Fibroblast of villous mesenchyme (primary cell): ENCODE measurements at regions not wholly inside any gene's neighbourhood (a gene's known extent, or its start where the extent isn't known, plus 50 kb on each side); places are given as distances from the start of the nearest gene placed in this dataset.

Experiments used
- DNase-seq: peaks from one replicate; pipeline ENCODE4 v3.0.0-alpha.2; 2010; ENCODE audit warnings: low read depth
- H3K4me3 ChIP-seq: 2 replicates; pipeline ENCODE4 v1.5.1; 2011; ENCODE audit warnings: low read depth, mild to moderate bottlenecking, low read length
- TF ChIP-seq, protein P1 (sequence below): IDR thresholded peaks from 2 replicates; pipeline ENCODE4 v1.5.1; 2012; ENCODE audit warnings: low read depth, mild to moderate bottlenecking, low read length; ENCODE audit not compliant: insufficient read depth

DNA sequence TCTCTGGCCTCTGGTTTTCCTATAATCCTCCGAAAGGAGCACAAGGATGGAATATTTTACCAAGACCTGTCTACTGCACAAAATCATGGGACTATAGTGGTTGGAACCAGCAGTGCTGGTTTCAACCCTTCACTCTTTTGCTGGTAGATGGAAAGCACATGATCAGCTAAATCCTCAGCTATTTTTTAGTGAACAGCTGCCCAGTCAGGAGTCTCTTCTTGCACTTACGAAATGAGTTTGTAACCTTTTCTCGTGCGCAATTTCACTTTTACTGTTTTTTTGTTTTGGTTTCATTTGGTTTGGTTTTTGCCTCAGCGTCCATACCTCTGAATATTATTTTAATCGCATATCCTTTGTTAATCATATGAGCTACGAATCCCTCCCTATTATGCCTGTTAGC, 418.5 kb upstream of the CPEB2 start:
- no peak for DNase-seq
- TF ChIP-seq, protein P1, sequence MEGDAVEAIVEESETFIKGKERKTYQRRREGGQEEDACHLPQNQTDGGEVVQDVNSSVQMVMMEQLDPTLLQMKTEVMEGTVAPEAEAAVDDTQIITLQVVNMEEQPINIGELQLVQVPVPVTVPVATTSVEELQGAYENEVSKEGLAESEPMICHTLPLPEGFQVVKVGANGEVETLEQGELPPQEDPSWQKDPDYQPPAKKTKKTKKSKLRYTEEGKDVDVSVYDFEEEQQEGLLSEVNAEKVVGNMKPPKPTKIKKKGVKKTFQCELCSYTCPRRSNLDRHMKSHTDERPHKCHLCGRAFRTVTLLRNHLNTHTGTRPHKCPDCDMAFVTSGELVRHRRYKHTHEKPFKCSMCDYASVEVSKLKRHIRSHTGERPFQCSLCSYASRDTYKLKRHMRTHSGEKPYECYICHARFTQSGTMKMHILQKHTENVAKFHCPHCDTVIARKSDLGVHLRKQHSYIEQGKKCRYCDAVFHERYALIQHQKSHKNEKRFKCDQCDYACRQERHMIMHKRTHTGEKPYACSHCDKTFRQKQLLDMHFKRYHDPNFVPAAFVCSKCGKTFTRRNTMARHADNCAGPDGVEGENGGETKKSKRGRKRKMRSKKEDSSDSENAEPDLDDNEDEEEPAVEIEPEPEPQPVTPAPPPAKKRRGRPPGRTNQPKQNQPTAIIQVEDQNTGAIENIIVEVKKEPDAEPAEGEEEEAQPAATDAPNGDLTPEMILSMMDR = no peak
- no peak overlapping the region for H3K4me3 ChIP-seq

GRCh38 chr4:14592950-14593349, 409.3 kb upstream of the CPEB2 start:
- TF ChIP-seq, protein P1 = no peak
- H3K4me3 ChIP-seq = no peak overlapping the region
- DNase-seq = no peak

GRCh38 chr4:14596028-14596427, 406.3 kb upstream of the CPEB2 start:
- TF ChIP-seq, protein P1 = no peak
- no peak for DNase-seq

GRCh38 chr4:14596437-14596836, 405.8 kb upstream of the CPEB2 start:
- no peak overlapping the region for H3K4me3 ChIP-seq
- TF ChIP-seq, protein P1 = no peak
- DNase-seq = no peak

More at GRCh38 chr4:14596028-14596427, 406.3 kb upstream of the CPEB2 start:
- no peak overlapping the region for H3K4me3 ChIP-seq

- no peak for DNase-seq
- TF ChIP-seq, protein P1 = no peak
Measured at GRCh38 chr4:14596904-14597303, 405.4 kb upstream of the CPEB2 start.

DNA sequence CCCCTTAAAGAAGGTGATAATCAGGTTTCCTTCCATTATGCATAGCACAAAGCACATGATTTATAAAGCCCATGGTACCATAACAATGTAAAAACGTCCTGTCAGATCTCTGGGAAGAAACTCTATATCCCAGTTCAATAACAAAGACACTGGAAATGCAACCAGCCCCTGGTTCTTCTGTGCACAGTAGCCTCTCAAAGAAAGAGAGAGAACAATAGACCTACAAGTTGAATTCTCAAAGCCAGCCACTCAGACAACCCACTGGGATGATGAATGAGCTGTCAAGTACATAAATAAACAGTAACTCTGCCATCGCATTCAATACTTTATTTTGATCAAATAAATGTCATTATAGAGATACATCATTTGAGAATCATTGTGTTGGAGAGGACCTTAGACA, 400.1 kb upstream of the CPEB2 start:
- TF ChIP-seq, protein P1 = no peak
- no peak overlapping the region for H3K4me3 ChIP-seq
- no peak for DNase-seq

More at GRCh38 chr4:14596904-14597303, 405.4 kb upstream of the CPEB2 start:
- H3K4me3 ChIP-seq = no peak overlapping the region

- H3K4me3 ChIP-seq = no peak overlapping the region
- no peak for DNase-seq
Measured at GRCh38 chr4:14607001-14607400, 395.3 kb upstream of the CPEB2 start.

More at GRCh38 chr4:14607001-14607400, 395.3 kb upstream of the CPEB2 start:
- TF ChIP-seq, protein P1 = no peak
